IMR-90 (cell line): ENCODE measurements at regions not wholly inside any gene's neighbourhood (a gene's known extent, or its start where the extent isn't known, plus 50 kb on each side); places are given as distances from the start of the nearest gene placed in this dataset. TPM values are rescaled to one million over a fixed set of nuclear protein-coding genes. Genes with fewer than 3 reads are reported as not detected.

Experiments
- microRNA-seq, 2 experiments: library from miRNA; stranded (forward) in 1 of 2; unstranded in 1 of 2; fragments of 10-50 nt in 1 of 2; fragments of <30 nt in 1 of 2; gene quantifications in 1 of 2; microRNA quantifications in 1 of 2; one replicate each; pipeline versions ENCODE3 to v1.1.0; 2013 to 2020; ENCODE audit not compliant: insufficient read depth in 1 of 2, insufficient read length in 1 of 2, unreplicated experiment in 1 of 2
- small RNA-seq, 5 experiments: library from RNA; depleted of rRNA; stranded (forward); fragments of <200 nt; gene quantifications; one replicate each; pipeline ENCODE3, GENCODE V24; 2012

Small RNA genes in the stretch of these regions (microRNA-seq; reads per million reads assigned to microRNA genes)
- gene AC092266.1 (ENCODE audit: insufficient read depth, insufficient read length) (not detected), gene RF00019 (ENCODE audit: insufficient read depth, insufficient read length) (not detected)

Small RNA genes in the stretch of these regions (small RNA-seq; reads per million reads assigned to genes)
- gene AC092266.1 (0 reads per million in 5 experiments), gene RF00019 (0 reads per million in 5 experiments)
